Stimulated activated CD8-positive, alpha-beta memory T cell treated with anti-CD3 and anti-CD28 coated beads, Interleukin-15, amount 100 ng/mL, for 24 hours (primary cell): ENCODE measurements at regions not wholly inside any gene's neighbourhood (a gene's known extent, or its start where the extent isn't known, plus 50 kb on each side); places are given as distances from the start of the nearest gene placed in this dataset.
"Not testable (repeated sequence)": the region's sequence is repeated elsewhere in the genome, so short reads cannot be mapped to it uniquely, and the experiment has no call there.

Experiments
- DNase-seq: peaks from one replicate; pipeline ENCODE4 v3.0.0-alpha.2; 2020; ENCODE audit warnings: low read depth

- no peak for DNase-seq
Observed at GRCh38 chr21:32940079-32941014, 85.4 kb upstream of the OLIG2 start.

- DNase-seq, result no peak
Observed at GRCh38 chr21:32941263-32941662, 84.5 kb upstream of the OLIG2 start.

GRCh38 chr21:32946654-32947053 lies 79.1 kb upstream of the OLIG2 start:
- DNase-seq, result no peak

GRCh38 chr21:32947736-32948135 lies 78.0 kb upstream of the OLIG2 start:
- no peak for DNase-seq

GRCh38 chr21:32949701-32950100 lies 76.0 kb upstream of the OLIG2 start:
- DNase-seq, result no peak

- DNase-seq, result no peak
Observed at GRCh38 chr21:32951041-32951440, 74.7 kb upstream of the OLIG2 start.

- DNase-seq, result no peak
Observed at GRCh38 chr21:32954353-32954752, 71.4 kb upstream of the OLIG2 start.

GRCh38 chr21:32955311-32956060 lies 70.2 kb upstream of the OLIG2 start:
- DNase-seq, result no peak

GRCh38 chr21:32956061-32956656 lies 69.6 kb upstream of the OLIG2 start:
- no peak for DNase-seq

GRCh38 chr21:32957545-32957944 lies 68.2 kb upstream of the OLIG2 start:
- DNase-seq, result no peak

GRCh38 chr21:32958288-32959002 lies 67.3 kb upstream of the OLIG2 start:
- DNase-seq, result no peak

GRCh38 chr21:32962268-32962667 lies 63.5 kb upstream of the OLIG2 start:
- DNase-seq, result no peak

GRCh38 chr21:32965129-32965680 lies 60.5 kb upstream of the OLIG2 start:
- DNase-seq, result no peak

GRCh38 chr21:32966120-32966519 lies 59.6 kb upstream of the OLIG2 start:
- no peak for DNase-seq

- not testable (repeated sequence) for DNase-seq
Observed at GRCh38 chr21:32968103-32968502, 57.6 kb upstream of the OLIG2 start.

- DNase-seq, result no peak
Observed at GRCh38 chr21:32974653-32975052, 51.1 kb upstream of the OLIG2 start.

GRCh38 chr21:32975811-32976431 lies 49.8 kb upstream of the OLIG2 start:
- DNase-seq, result no peak
